ENCODE measurements at regions not wholly inside any gene's neighbourhood (a gene's known extent, or its start where the extent isn't known, plus 50 kb on each side); places are given as distances from the start of the nearest gene placed in this dataset.

- H3K4ac ChIP-seq (ENCODE audit: low read depth, low read length) = no peak overlapping the region
- dilution Hi-C loops (cut with HindIII; ENCODE audit: low sequenced_read_pairs, unreplicated experiment) (no loop called here), intact Hi-C loops (cut with micrococcal nuclease) (no loop called here), in situ Hi-C loops (cut with MboI; ENCODE audit: low sequenced_read_pairs) (no loop called here)
- no peak overlapping the region for H3K4me2 ChIP-seq (ENCODE audit: low read depth, low read length)
- no peak for ATAC-seq (ENCODE audit: low read depth)
- no peak overlapping the region for H3K23ac ChIP-seq (ENCODE audit: low read depth, low read length)
- H3K36me3 ChIP-seq (ENCODE audit: control insufficient read depth, insufficient read depth, low read length) = no peaks in the 10 kb centered on the region
- no peak overlapping the region for H2BK15ac ChIP-seq (ENCODE audit: low read depth, low read length)
- H2AFZ ChIP-seq (replicated peaks; ENCODE audit: low read length, poor library complexity) = no peak overlapping the region
- H4K5ac ChIP-seq (ENCODE audit: low read depth, low read length) = no peak overlapping the region
- CTCF ChIA-PET = no interaction called here
- H3K27ac ChIP-seq (ENCODE audit: insufficient read depth, low read length) = no peak overlapping the region
- H3K18ac ChIP-seq (ENCODE audit: low read depth, low read length) = no peak overlapping the region
- no peak overlapping the region for H4K8ac ChIP-seq (ENCODE audit: low read depth in 2 of 2, low read length in 2 of 2)
- H3K4me1 ChIP-seq (ENCODE audit: control insufficient read depth, insufficient read depth, low read length) = no peaks in the 10 kb centered on the region
- H3K9me1 ChIP-seq (ENCODE audit: insufficient read depth, low read length) = no peaks in the 10 kb centered on the region
- peaks cover 4% of the 10 kb centered on the region; the same call in 1 of the 2 replicates for H3K9me3 ChIP-seq (ENCODE audit: control insufficient read depth, insufficient read depth, low read length)
- H4K20me1 ChIP-seq (ENCODE audit: insufficient read depth, low read length) = no peaks in the 10 kb centered on the region
- H3K9ac ChIP-seq (ENCODE audit: low read depth, low read length) = no peak overlapping the region
- DNase-seq = no peak
- no peaks in the 10 kb centered on the region for H3K27me3 ChIP-seq (ENCODE audit: control insufficient read depth, insufficient read depth, low read length)
- no peak overlapping the region for H2AK9ac ChIP-seq (replicated peaks; ENCODE audit: low read depth, low read length, poor library complexity)
- H2BK5ac ChIP-seq (ENCODE audit: low read depth, low read length, poor library complexity, severe bottlenecking) = no peak overlapping the region
- TF ChIP-seq RFX5 (IDR thresholded peaks at IDR 0.05; ENCODE audit: low read depth, low read length) (no peak), POLR2A (IDR thresholded peaks at IDR 0.05; ENCODE audit: low read depth, low read length) (no peak), BHLHE40 (IDR thresholded peaks at IDR 0.05; ENCODE audit: low read depth, low read length) (no peak), NFE2L2 (IDR thresholded peaks at IDR 0.05; ENCODE audit: low read depth, low read length) (no peak), CTCF (conservative IDR thresholded peaks at IDR 0.05; ENCODE audit: low read depth, low read length) (no peak), SMC3 (IDR thresholded peaks at IDR 0.05; ENCODE audit: low read depth, low read length) (no peak), RCOR1 (IDR thresholded peaks at IDR 0.05; ENCODE audit: insufficient replicate concordance, low read length) (no peak), CEBPB (IDR thresholded peaks at IDR 0.05; ENCODE audit: low read depth, low read length) (no peak), MAFK (IDR thresholded peaks at IDR 0.05; ENCODE audit: low read depth, low read length) (no peak), FOS (IDR thresholded peaks at IDR 0.05; ENCODE audit: low read depth, low read length) (no peak), RAD21 (IDR thresholded peaks at IDR 0.05; ENCODE audit: low read length) (no peak), MAZ (IDR thresholded peaks at IDR 0.05; ENCODE audit: borderline replicate concordance, low read depth, low read length) (no peak), CHD1 (IDR thresholded peaks at IDR 0.05; ENCODE audit: low read depth, low read length) (no peak), USF2 (IDR thresholded peaks at IDR 0.05; ENCODE audit: low read depth, low read length) (no peak), MXI1 (IDR thresholded peaks at IDR 0.05; ENCODE audit: borderline replicate concordance, low read depth, low read length) (no peak)
- TF ChIP-seq, protein P1, sequence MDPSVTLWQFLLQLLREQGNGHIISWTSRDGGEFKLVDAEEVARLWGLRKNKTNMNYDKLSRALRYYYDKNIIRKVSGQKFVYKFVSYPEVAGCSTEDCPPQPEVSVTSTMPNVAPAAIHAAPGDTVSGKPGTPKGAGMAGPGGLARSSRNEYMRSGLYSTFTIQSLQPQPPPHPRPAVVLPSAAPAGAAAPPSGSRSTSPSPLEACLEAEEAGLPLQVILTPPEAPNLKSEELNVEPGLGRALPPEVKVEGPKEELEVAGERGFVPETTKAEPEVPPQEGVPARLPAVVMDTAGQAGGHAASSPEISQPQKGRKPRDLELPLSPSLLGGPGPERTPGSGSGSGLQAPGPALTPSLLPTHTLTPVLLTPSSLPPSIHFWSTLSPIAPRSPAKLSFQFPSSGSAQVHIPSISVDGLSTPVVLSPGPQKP (IDR thresholded peaks at IDR 0.05; ENCODE audit: borderline replicate concordance, low read depth, low read length) = no peak
- no peak overlapping the region for H3K4me3 ChIP-seq (ENCODE audit: insufficient read depth, low read depth, low read length)
- H3K14ac ChIP-seq (replicated peaks; ENCODE audit: low read depth, low read length) = no peak overlapping the region
- no peak overlapping the region for H2AK5ac ChIP-seq (ENCODE audit: low read depth, low read length)
- no peak overlapping the region for H2BK120ac ChIP-seq (ENCODE audit: low read depth, low read length)
- no peak overlapping the region for H4K91ac ChIP-seq (ENCODE audit: insufficient read depth, low read depth, low read length)
- no peaks in the 10 kb centered on the region for H3K79me1 ChIP-seq (ENCODE audit: low read depth in 1 of 2, low read length in 2 of 2)
- POLR2A ChIA-PET (ENCODE audit: unreplicated experiment) = no interaction called here
- H3K56ac ChIP-seq (ENCODE audit: extremely low read depth, insufficient read depth, low read length) = no peak overlapping the region
- no TSS peak for BruUV-seq (replicated peaks)
- H2BK20ac ChIP-seq (ENCODE audit: low read depth, low read length) = no peak overlapping the region
- no CpG with 5 or more reads among the region's 1 CpG for WGBS, 2 experiments (ENCODE audit: extremely low coverage in 2 of 2, insufficient read length in 1 of 2)
These were observed 204.8 kb upstream of the ARRDC4 start for GRCh38 chr15:97755726-97756125.

Measured in IMR-90 (cell line).